ENCODE measurements at regions not wholly inside any gene's neighbourhood (a gene's known extent, or its start where the extent isn't known, plus 50 kb on each side); places are given as distances from the start of the nearest gene placed in this dataset.
"Not testable (repeated sequence)": the region's sequence is repeated elsewhere in the genome, so short reads cannot be mapped to it uniquely, and the experiment has no call there.

- ATAC-seq, result no peak
- no peak for DNase-seq
Observed at GRCh38 chr3:151553888-151554287, 93.0 kb upstream of the IGSF10 start.

- DNase-seq (no peak), ATAC-seq (no peak)
Observed at GRCh38 chr3:151552589-151552988, 91.7 kb upstream of the IGSF10 start.

GRCh38 chr3:151550642-151551041 lies 89.8 kb upstream of the IGSF10 start:
- DNase-seq (no peak), ATAC-seq (no peak)

GRCh38 chr3:151550025-151550618 lies 89.3 kb upstream of the IGSF10 start:
- no peak for DNase-seq
- no peak for ATAC-seq

- DNase-seq (no peak), ATAC-seq (no peak)
Observed at GRCh38 chr3:151548195-151548594, 87.3 kb upstream of the IGSF10 start.

GRCh38 chr3:151544164-151544548 lies 83.3 kb upstream of the IGSF10 start:
- ATAC-seq (no peak), DNase-seq (no peak)

- ATAC-seq, result no peak
- no peak for DNase-seq
Observed at GRCh38 chr3:151541178-151541577, 80.3 kb upstream of the IGSF10 start.

GRCh38 chr3:151539599-151539998 lies 78.7 kb upstream of the IGSF10 start:
- ATAC-seq, result no peak
- DNase-seq, result no peak

- DNase-seq (no peak), ATAC-seq (no peak)
Observed at GRCh38 chr3:151538456-151539393, 77.9 kb upstream of the IGSF10 start.

- DNase-seq (no peak), ATAC-seq (no peak)
Observed at GRCh38 chr3:151537726-151538125, 76.9 kb upstream of the IGSF10 start.

- DNase-seq, result no peak
- no peak for ATAC-seq
Observed at GRCh38 chr3:151526757-151527156, 65.9 kb upstream of the IGSF10 start.

GRCh38 chr3:151520105-151520504 lies 59.2 kb upstream of the IGSF10 start:
- DNase-seq (no peak), ATAC-seq (no peak)

GRCh38 chr3:151511433-151511832 lies 50.6 kb upstream of the IGSF10 start:
- not testable (repeated sequence) for DNase-seq, ATAC-seq

Measured in stimulated activated naive CD8-positive, alpha-beta T cell treated with anti-CD3 and anti-CD28 coated beads, Interleukin-15, Interleukin-2, amounts not matched to agents 100 U/mL and 50 U/mL, for 24 hours (primary cell).